Erythroblast (primary cell): ENCODE measurements at regions not wholly inside any gene's neighbourhood (a gene's known extent, or its start where the extent isn't known, plus 50 kb on each side); places are given as distances from the start of the nearest gene placed in this dataset.

Experiments used
- GATA1 ChIP-seq: IDR thresholded peaks from 2 replicates; pipeline ENCODE4 v1.6.1; 2011; ENCODE audit warnings: low read depth, mild to moderate bottlenecking, control low read depth, low read length, moderate library complexity
- POLR2A ChIP-seq: IDR thresholded peaks from 2 replicates; pipeline ENCODE4 v1.6.1; 2011; ENCODE audit warnings: mild to moderate bottlenecking, low read length

- TF ChIP-seq POLR2A = no peak
- TF ChIP-seq GATA1 = no peak
These were observed 286.2 kb downstream of the THBS2 start for GRCh38 chr6:168967281-168967925.
